Astrocyte (in vitro differentiated cells and primary cell): ENCODE measurements at regions not wholly inside any gene's neighbourhood (a gene's known extent, or its start where the extent isn't known, plus 50 kb on each side); places are given as distances from the start of the nearest gene placed in this dataset.

Experiments used
- EZH2 ChIP-seq: IDR thresholded peaks from 2 replicates; pipeline ENCODE4 v1.6.1; 2012; ENCODE audit warnings: mild to moderate bottlenecking, low read length, inconsistent platforms; ENCODE audit not compliant: insufficient read depth
- TF ChIP-seq, protein P1 (sequence below): IDR thresholded peaks from 2 replicates; pipeline ENCODE4 v1.5.1; 2011; ENCODE audit warnings: low read depth, mild to moderate bottlenecking, inconsistent platforms, low read length, moderate library complexity; ENCODE audit not compliant: insufficient read depth

DNA sequence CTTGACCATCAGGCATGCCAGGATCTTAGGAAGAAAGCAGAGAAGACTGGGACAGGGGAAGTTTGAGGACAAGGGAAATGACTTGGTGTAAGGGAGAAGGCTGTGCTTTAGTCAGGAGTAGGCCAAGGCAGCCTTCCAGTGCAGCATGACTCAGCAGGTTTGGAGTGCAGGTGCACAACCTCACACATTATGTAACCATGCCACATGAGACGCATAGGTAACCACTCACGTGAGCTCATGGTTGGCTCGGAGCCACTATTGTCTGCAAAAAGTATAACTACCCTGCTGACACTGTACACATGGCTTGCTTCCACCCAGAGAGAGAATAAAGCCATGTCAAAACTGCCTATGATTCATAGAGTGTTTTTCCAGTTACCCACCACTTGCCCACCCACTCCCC, 715.9 kb downstream of the SMARCA1 start:
- TF ChIP-seq, protein P1, sequence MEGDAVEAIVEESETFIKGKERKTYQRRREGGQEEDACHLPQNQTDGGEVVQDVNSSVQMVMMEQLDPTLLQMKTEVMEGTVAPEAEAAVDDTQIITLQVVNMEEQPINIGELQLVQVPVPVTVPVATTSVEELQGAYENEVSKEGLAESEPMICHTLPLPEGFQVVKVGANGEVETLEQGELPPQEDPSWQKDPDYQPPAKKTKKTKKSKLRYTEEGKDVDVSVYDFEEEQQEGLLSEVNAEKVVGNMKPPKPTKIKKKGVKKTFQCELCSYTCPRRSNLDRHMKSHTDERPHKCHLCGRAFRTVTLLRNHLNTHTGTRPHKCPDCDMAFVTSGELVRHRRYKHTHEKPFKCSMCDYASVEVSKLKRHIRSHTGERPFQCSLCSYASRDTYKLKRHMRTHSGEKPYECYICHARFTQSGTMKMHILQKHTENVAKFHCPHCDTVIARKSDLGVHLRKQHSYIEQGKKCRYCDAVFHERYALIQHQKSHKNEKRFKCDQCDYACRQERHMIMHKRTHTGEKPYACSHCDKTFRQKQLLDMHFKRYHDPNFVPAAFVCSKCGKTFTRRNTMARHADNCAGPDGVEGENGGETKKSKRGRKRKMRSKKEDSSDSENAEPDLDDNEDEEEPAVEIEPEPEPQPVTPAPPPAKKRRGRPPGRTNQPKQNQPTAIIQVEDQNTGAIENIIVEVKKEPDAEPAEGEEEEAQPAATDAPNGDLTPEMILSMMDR, result no peak
- no peak for TF ChIP-seq EZH2
